IMR-90 (cell line): ENCODE measurements at regions not wholly inside any gene's neighbourhood (a gene's known extent, or its start where the extent isn't known, plus 50 kb on each side); places are given as distances from the start of the nearest gene placed in this dataset.

Experiments
- BHLHE40 ChIP-seq: fragments of 150-350 bp; IDR thresholded peaks from 2 replicates; pipeline ENCODE4 v1.6.1; 2016; ENCODE audit warnings: mild to moderate bottlenecking, low read depth, low read length
- CEBPB ChIP-seq: IDR thresholded peaks from 2 replicates; pipeline ENCODE4 v1.6.1; 2012; ENCODE audit warnings: low read depth, low read length, improper control_type of control experiment
- CHD1 ChIP-seq: IDR thresholded peaks from 2 replicates; pipeline ENCODE4 v1.6.1; 2012; ENCODE audit warnings: low read depth, low read length, improper control_type of control experiment
- CTCF ChIP-seq: conservative IDR thresholded peaks from 2 replicates; pipeline ENCODE4 v1.5.1; 2012; ENCODE audit warnings: mild to moderate bottlenecking, low read depth, low read length, improper control_type of control experiment
- MAZ ChIP-seq: IDR thresholded peaks from 2 replicates; pipeline ENCODE4 v1.6.1; 2012; ENCODE audit warnings: low read depth, mild to moderate bottlenecking, low read length, improper control_type of control experiment, moderate library complexity, borderline replicate concordance
- MXI1 ChIP-seq: IDR thresholded peaks from 2 replicates; pipeline ENCODE4 v1.6.1; 2012; ENCODE audit warnings: low read depth, mild to moderate bottlenecking, low read length, moderate library complexity, borderline replicate concordance
- NFE2L2 ChIP-seq: fragments of 150-350 bp; IDR thresholded peaks from 2 replicates; pipeline ENCODE4 v1.6.1; 2016; ENCODE audit warnings: low read depth, mild to moderate bottlenecking, low read length
- POLR2A ChIP-seq: IDR thresholded peaks from 2 replicates; pipeline ENCODE4 v1.6.1; 2012; ENCODE audit warnings: mild to moderate bottlenecking, low read depth, low read length
- RAD21 ChIP-seq: IDR thresholded peaks from 2 replicates; pipeline ENCODE4 v1.6.1; 2012; ENCODE audit warnings: low read length, improper control_type of control experiment
- RCOR1 ChIP-seq: IDR thresholded peaks from 2 replicates; pipeline ENCODE4 v1.6.1; 2012; ENCODE audit warnings: mild to moderate bottlenecking, low read length, improper control_type of control experiment; ENCODE audit not compliant: insufficient replicate concordance
- RFX5 ChIP-seq: IDR thresholded peaks from 2 replicates; pipeline ENCODE4 v1.8.0; 2012; ENCODE audit warnings: low read depth, mild to moderate bottlenecking, low read length, moderate library complexity
- SMC3 ChIP-seq: fragments of 150-350 bp; IDR thresholded peaks from 2 replicates; pipeline ENCODE4 v1.6.1; 2016; ENCODE audit warnings: low read depth, mild to moderate bottlenecking, antibody characterized with exemption, low read length, moderate library complexity
- USF2 ChIP-seq: fragments of 150-350 bp; IDR thresholded peaks from 2 replicates; pipeline ENCODE4 v1.6.1; 2017; ENCODE audit warnings: mild to moderate bottlenecking, antibody characterized with exemption, low read length, low read depth

- no peak for TF ChIP-seq CTCF
- no peak for TF ChIP-seq RAD21
- TF ChIP-seq POLR2A, result no peak
- TF ChIP-seq USF2, result no peak
- TF ChIP-seq MAZ, result no peak
- no peak for TF ChIP-seq CHD1
- no peak for TF ChIP-seq CEBPB
- no peak for TF ChIP-seq MXI1
- TF ChIP-seq BHLHE40, result no peak
- no peak for TF ChIP-seq NFE2L2
- TF ChIP-seq RCOR1, result no peak
- no peak for TF ChIP-seq RFX5
- no peak for TF ChIP-seq SMC3
Measured at GRCh38 chr2:122191331-122191730, 435.9 kb downstream of the TSN start.
